NCI-H2196 treated with DMSO at 0.1 percent for 48 hours (cell line): ENCODE measurements at regions not wholly inside any gene's neighbourhood (a gene's known extent, or its start where the extent isn't known, plus 50 kb on each side); places are given as distances from the start of the nearest gene placed in this dataset.
"Not testable (repeated sequence)": the region's sequence is repeated elsewhere in the genome, so short reads cannot be mapped to it uniquely, and the experiment has no call there.

Source experiments
- DNase-seq: peaks from one replicate; lab custom pipeline; 2025; ENCODE audit not compliant: unreplicated experiment; lab: John Stamatoyannopoulos, UW

- not testable (repeated sequence) for DNase-seq
These were observed 129.1 kb downstream of the BRD1 start for GRCh38 chr22:49698616-49699015.

GRCh38 chr22:49697047-49697446, 130.6 kb downstream of the BRD1 start:
- no peak for DNase-seq

DNA sequence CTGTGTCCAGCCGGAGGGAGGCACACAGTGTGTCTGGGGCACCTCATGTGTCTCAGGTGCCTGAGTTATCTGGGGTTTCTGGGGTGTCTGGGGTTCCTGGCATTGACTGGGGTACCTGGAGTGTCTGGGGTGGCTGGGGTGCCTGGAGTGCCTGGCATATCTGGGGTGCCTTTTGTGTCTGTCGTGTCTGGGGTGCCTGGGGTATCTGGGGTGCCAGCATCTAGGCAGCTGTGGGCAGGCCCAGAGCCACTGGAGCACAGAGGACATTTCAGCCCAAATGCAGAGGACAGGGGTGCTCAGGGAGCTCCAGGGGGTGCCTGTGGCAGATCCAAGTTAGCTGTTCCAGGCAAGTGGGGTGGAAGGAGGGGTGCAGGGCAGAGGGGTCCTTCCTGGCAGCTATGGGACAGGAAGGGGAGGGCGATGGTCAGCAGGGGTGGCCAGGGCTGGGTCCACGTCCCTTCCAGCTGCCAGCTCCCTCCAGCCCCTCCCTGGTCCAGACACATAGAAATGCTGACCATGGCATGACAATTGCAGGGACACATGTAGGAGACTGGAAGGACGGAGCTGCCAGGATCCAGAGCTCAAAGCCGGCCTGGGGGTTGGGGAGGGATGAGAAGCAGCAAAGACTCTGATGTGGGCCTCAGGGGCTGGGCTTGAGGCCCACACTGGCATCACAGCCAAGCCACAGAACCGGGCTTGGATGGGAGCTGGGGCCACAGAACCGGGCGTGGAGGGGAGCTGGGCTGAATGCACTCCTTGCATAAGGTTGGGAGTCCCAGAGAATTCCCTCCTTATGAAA, 133.0 kb downstream of the BRD1 start:
- no peak for DNase-seq

GRCh38 chr22:49693848-49694247, 133.8 kb downstream of the BRD1 start:
- DNase-seq: no peak

GRCh38 chr22:49693416-49693815, 134.3 kb downstream of the BRD1 start:
- no peak for DNase-seq

GRCh38 chr22:49692499-49693225, 135.0 kb downstream of the BRD1 start:
- DNase-seq: no peak

GRCh38 chr22:49691256-49691655, 136.4 kb downstream of the BRD1 start:
- DNase-seq: no peak

DNA sequence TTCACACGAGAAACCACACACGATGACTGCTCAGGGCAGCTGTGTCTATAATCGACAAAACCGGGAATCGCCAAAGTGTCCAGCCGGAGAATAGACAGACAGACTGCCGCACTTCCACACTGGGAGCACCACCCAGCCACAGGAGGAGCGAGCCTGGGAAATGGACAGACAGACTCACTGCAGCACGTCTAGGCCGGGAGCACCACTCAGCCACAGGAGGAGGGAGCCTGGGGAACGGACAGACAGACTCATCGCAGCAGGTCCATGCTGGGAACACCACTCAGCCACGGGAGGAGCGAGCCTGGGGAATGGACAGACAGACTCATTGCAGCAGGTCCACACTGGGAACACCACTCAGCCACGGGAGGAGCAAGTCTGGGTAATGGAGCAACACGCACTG, 137.2 kb downstream of the BRD1 start:
- no peak for DNase-seq

DNA sequence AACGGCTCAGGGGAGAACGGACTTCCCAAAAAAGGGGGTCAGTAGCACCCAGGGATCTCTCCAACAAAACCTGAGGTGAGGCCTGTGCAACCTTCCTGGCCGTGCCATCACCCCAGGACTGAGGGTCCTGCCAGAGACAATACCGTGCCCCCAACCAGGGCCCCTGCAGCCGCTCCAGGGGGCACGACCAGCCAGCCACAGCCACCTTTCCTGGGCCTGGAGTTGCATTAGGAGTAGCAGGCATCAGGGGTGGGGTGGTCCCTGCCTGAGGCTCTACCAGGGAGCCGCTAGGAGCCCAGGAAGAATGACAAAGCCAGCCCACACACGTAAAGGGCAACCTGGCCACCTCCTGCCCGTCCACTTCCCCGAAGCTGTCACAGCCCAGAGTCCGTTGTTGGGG, 137.8 kb downstream of the BRD1 start:
- no peak for DNase-seq

DNA sequence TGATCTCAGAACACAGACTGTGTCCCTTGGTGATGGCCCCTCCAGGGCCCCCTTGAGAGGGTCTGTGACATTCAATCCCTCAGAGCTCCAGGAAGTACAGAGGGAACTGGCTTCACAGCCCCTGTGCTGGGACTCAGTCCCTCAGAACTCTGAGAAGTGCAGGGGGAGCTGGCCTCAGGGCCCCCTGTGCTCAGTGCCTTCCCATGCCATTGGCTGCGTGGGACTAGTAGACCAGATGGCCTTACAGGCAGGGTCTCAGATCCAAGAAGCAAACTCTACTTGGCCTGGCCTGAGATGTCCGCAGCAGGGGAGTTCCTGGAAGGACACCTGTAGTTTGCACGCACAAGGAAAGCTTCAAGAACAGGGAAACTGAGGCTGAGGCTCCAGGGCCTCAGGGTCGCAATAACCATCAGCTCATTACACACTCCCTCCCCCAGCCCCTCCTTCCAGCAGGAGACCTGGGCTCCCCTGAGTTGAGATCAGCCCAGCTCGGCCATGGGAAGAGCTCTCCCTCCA, 138.4 kb downstream of the BRD1 start:
- DNase-seq: no peak

GRCh38 chr22:49688516-49689254, 139.0 kb downstream of the BRD1 start:
- DNase-seq: no peak

DNA sequence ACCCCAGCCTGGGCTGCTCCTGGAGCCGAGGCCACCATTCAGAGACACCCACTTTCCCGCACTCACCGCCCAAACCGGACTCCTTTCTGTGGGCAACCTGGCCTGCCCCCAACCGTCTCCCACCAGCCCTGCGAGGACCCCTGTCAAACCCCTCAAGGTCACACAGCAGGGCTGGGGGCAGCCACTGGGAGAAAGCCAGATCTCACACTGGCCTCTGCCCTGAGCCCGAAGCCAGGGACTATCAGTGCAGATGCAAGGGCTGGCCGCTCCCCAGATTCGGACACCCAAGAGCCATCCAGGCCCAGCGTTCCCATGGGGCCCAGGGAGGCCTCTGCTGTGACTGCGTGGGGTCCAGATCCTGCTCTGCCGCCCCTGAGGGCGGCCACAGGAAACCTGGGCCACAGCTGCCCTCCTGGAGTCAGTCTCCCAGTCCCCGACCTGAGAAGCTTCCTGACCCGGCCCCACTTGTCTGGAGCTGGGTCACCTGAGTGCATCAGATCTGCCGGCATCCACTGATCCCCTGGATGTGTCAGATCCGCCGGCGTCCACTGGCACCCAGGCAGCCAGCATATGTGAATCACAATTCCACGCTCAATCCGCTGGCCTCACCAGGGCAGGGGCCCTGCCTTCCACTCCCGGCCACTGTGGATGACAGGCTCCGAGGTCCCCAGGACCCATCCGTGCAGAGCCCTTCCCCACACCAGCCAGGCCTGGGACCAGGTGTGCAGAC, 139.7 kb downstream of the BRD1 start:
- no peak for DNase-seq

GRCh38 chr22:49687333-49687732, 140.3 kb downstream of the BRD1 start:
- no peak for DNase-seq

GRCh38 chr22:49686495-49687219, 141.0 kb downstream of the BRD1 start:
- DNase-seq: no peak

DNA sequence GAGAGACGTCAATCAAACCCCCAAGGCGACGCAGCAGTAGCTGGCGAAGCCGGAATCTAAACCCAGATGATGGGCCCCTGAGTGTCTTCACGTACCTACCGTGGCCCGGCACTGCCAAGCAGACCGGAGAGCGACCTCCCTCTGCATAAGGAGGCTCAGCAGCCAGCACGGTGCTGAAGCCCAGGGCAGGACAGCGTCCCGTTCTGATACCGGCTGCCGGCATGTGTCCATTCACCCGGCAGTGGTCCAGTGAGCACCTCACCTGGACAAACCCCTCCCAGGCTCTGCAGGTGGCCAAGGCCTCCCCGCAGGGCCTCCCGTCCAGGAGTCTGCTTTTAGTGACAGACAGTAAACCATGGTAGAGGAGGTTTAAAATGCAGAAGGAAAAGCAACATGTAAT, 142.0 kb downstream of the BRD1 start:
- no peak for DNase-seq

DNA sequence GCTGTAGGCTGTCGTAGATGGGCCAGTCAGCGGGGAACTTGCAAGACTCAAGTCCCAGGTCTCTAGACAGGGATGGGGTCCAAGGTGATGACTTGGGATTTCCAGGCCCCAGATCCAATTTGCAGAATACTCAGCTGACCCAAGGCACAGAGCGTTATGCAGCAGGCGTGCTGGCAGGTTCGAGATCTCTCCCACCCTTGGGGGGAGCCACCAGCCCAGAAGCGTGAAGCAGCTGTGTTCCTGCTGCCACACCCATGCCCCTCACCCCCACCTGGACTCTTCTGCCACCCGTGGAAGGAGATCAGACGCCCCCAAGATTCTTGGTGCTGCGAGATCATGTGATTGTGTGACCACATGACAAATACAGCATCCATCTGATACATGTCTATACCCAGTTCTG, 142.6 kb downstream of the BRD1 start:
- DNase-seq: no peak

DNA sequence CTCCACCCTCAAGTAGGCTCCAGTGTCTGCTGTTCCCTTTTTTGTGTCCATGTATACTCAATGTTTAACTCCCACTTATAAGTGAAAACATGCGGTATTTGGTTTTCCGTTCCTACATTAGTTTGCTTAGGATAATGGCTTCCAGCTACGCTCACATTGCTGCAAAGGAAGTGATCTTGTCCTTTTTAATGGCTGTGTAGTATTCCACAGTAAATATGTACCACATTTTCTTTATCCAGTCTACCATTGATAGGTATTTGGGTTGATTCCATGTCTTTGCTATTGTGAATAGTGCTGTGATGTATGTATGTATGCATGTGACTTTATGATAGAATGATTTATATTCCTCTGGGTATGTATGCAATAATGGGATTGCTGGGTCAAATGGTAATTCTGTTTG, 144.6 kb downstream of the BRD1 start:
- DNase-seq: no peak

GRCh38 chr22:49680819-49681218, 146.9 kb downstream of the BRD1 start:
- not testable (repeated sequence) for DNase-seq

- no peak for DNase-seq
These were observed 148.9 kb downstream of the BRD1 start for GRCh38 chr22:49678842-49679170.

DNA sequence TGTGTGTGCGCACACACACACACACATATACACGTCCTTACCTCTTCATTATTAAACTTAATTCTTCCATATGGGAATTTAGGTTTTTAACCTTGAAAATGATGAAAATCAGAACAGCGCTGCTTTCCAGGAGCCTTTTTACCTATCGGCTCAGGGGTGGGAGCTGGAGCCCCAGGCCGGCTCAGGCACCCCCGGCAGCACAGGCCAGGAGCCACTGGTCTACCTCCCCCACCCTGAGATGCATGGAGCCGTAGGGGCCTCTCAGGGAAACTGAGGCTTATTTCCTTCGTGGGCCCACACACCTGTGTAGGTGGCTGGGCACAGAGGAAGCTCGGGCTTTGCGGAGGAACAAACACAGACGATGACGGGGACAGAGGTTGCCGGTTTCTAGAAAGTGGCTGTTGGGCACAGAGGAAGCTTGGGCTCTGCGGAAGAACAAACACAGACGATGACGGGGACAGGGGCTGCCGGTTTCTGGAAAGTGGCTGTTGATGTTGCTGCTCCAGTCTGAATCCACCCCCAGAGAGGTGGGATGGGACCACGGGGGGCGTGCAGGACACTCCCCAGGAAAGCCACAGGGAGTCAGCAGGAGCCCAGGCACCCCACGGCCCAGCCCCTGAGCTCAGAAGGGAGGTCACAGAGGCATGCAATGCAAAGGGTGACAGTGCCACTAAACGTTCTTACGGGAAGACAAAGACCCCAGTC, 149.4 kb downstream of the BRD1 start:
- no peak for DNase-seq
